ENCODE measurements at regions not wholly inside any gene's neighbourhood (a gene's known extent, or its start where the extent isn't known, plus 50 kb on each side); places are given as distances from the start of the nearest gene placed in this dataset.

- no peaks in the 10 kb centered on the region for H3K36me3 ChIP-seq (ENCODE audit: control insufficient read depth in 2 of 3, insufficient read depth in 3 of 3, low read length in 3 of 3)
- no peak overlapping the region for H3K27ac ChIP-seq (ENCODE audit: low read depth in 2 of 2, low read length in 2 of 2)
- H3K27me3 ChIP-seq (ENCODE audit: control insufficient read depth, insufficient read depth, low read length) = no peaks in the 10 kb centered on the region
- DNase-seq (no peak), FAIRE-seq (no peak)
- H3K4me1 ChIP-seq (ENCODE audit: control insufficient read depth in 2 of 3, insufficient read depth in 2 of 3, low read depth in 1 of 3, low read length in 3 of 3) = no peaks in the 10 kb centered on the region
- no peak for TF ChIP-seq CTCF (IDR thresholded peaks at IDR 0.05; ENCODE audit: borderline replicate concordance, extremely low read depth, insufficient read depth)
- intact Hi-C loops (cut with DNase I) = no loop called here
- no peaks in the 10 kb centered on the region for H3K9me3 ChIP-seq (ENCODE audit: control insufficient read depth in 2 of 3, insufficient read depth in 1 of 3, low read length in 3 of 3)
- no peak overlapping the region for H3K9ac ChIP-seq (ENCODE audit: low read length in 3 of 3)
- no peak overlapping the region for H3K4me3 ChIP-seq (ENCODE audit: low read length in 3 of 3)
These were observed 1526.6 kb upstream of the FLRT2 start for GRCh38 chr14:84003346-84003745.

DNA sequence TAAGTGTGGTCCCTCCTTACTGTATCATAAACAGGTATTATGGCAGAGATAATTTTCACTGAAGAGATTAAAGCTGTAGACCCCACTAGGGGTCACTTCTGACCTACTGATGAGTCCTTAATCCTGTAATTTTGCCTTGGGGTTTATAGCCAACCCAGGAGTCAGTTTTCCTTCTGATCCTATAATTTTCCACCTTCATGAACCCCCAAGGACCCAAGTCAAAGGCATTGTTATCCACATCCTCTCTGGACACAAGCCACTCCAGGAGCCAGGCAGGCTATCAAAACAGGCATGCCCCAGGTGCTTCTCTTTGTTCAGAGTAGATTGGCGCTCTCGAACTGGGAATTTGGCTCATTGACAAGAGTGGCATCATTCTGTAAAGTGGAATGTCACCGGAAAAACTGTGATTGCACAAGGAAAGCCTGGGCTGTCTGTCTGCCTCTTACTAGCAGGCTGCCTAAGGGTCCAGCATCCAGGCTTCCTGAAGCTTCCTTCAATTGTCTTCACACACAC, 1523.2 kb upstream of the FLRT2 start:
- DNase-seq (peak in 2 of 5 donors; percentile 21 to 68), FAIRE-seq (no peak)
- Histone ChIP-seq H3K4me3 (ENCODE audit: low read length in 3 of 3) (no peak overlapping the region), H3K27me3 (ENCODE audit: control insufficient read depth, insufficient read depth, low read length) (no peaks in the 10 kb centered on the region), H3K4me1 (ENCODE audit: control insufficient read depth in 2 of 3, insufficient read depth in 2 of 3, low read depth in 1 of 3, low read length in 3 of 3) (no peaks in the 10 kb centered on the region), H3K36me3 (ENCODE audit: control insufficient read depth in 2 of 3, insufficient read depth in 3 of 3, low read length in 3 of 3) (no peaks in the 10 kb centered on the region), H3K9me3 (ENCODE audit: control insufficient read depth in 2 of 3, insufficient read depth in 1 of 3, low read length in 3 of 3) (no peaks in the 10 kb centered on the region), H3K27ac (ENCODE audit: low read depth in 2 of 2, low read length in 2 of 2) (no peak overlapping the region), H3K9ac (ENCODE audit: low read length in 3 of 3) (no peak overlapping the region)
- intact Hi-C loops (cut with DNase I) = no loop called here
- TF ChIP-seq CTCF (IDR thresholded peaks at IDR 0.05; ENCODE audit: borderline replicate concordance, extremely low read depth, insufficient read depth) = no peak

DNA sequence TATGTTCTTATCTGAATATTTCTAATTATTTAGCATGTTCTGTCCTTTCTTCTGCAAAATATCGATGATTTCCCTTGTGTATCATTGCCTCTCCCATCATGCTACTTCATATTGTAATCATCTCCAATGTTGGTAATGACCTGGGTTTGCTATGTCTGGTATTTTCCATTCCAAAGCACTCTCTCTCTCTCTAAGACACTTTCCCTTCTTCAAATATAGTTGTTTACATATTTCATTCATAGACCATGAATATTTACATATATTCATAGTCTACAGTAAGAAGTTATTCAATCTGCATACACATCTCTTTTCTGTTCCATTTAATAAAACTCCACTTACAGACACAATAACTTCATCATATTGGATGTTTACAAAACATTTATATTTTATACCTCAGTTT, 1516.5 kb upstream of the FLRT2 start:
- H3K9ac ChIP-seq (ENCODE audit: low read length in 3 of 3) = no peak overlapping the region
- no peak for TF ChIP-seq CTCF (IDR thresholded peaks at IDR 0.05; ENCODE audit: borderline replicate concordance, extremely low read depth, insufficient read depth)
- no peak overlapping the region for H3K27ac ChIP-seq (ENCODE audit: low read depth in 2 of 2, low read length in 2 of 2)
- DNase-seq = no peak
- H3K4me1 ChIP-seq (ENCODE audit: control insufficient read depth in 2 of 3, insufficient read depth in 2 of 3, low read depth in 1 of 3, low read length in 3 of 3) = no peaks in the 10 kb centered on the region
- no peaks in the 10 kb centered on the region for H3K27me3 ChIP-seq (ENCODE audit: control insufficient read depth, insufficient read depth, low read length)
- H3K36me3 ChIP-seq (ENCODE audit: control insufficient read depth in 2 of 3, insufficient read depth in 3 of 3, low read length in 3 of 3) = no peaks in the 10 kb centered on the region
- intact Hi-C loops (cut with DNase I) = no loop called here
- no peaks in the 10 kb centered on the region for H3K9me3 ChIP-seq (ENCODE audit: control insufficient read depth in 2 of 3, insufficient read depth in 1 of 3, low read length in 3 of 3)
- no peak overlapping the region for H3K4me3 ChIP-seq (ENCODE audit: low read length in 3 of 3)
- no peak for FAIRE-seq

DNA sequence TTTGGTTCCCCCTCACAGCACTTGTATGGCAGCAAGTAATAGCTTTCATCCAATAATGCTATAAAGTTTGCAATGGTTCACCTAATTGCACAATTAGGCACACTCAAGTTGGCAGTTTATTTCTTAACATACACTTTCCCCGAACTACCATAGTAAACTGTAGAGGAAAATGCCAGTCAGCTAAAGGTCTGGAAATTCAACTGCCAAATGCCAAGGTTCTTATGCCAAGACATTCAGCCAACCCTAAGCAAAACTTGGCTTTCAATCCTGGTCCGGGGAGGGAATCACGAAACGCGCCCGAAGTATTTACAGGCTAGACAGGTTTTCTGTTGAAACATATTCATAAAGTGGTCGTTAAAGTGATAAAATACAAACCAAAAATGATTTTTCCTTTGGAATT, 1512.4 kb upstream of the FLRT2 start:
- intact Hi-C loops (cut with DNase I) = no loop called here
- Histone ChIP-seq H3K9ac (ENCODE audit: low read length in 3 of 3) (no peak overlapping the region), H3K27ac (ENCODE audit: low read depth in 2 of 2, low read length in 2 of 2) (no peak overlapping the region), H3K4me1 (ENCODE audit: control insufficient read depth in 2 of 3, insufficient read depth in 2 of 3, low read depth in 1 of 3, low read length in 3 of 3) (no peaks in the 10 kb centered on the region), H3K27me3 (ENCODE audit: control insufficient read depth, insufficient read depth, low read length) (no peaks in the 10 kb centered on the region), H3K9me3 (ENCODE audit: control insufficient read depth in 2 of 3, insufficient read depth in 1 of 3, low read length in 3 of 3) (no peaks in the 10 kb centered on the region), H3K36me3 (ENCODE audit: control insufficient read depth in 2 of 3, insufficient read depth in 3 of 3, low read length in 3 of 3) (no peaks in the 10 kb centered on the region), H3K4me3 (ENCODE audit: low read length in 3 of 3) (no peak overlapping the region)
- no peak for TF ChIP-seq CTCF (IDR thresholded peaks at IDR 0.05; ENCODE audit: borderline replicate concordance, extremely low read depth, insufficient read depth)
- FAIRE-seq (no peak), DNase-seq (no peak)

Measured in kidney (tissue), 13 donors.